Natural killer cell treated with Interleukin-12 subunit alpha and Interleukin-12 subunit beta and Interleukin-15 and Interleukin-18, amount 100 ng/mL, for 72 hours (primary cell): ENCODE measurements at regions not wholly inside any gene's neighbourhood (a gene's known extent, or its start where the extent isn't known, plus 50 kb on each side); places are given as distances from the start of the nearest gene placed in this dataset.

Experiments
- ATAC-seq, 2 donors: fragments of 150-1000 bp; cut with Tn5 transposase in 1 of 2; sonication (Bioruptor Pico), chemical (Tn5 transposase) in 1 of 2; 2 replicates each; pipeline ENCODE4 v1.10.0; 2021
- DNase-seq: peaks from one replicate; pipeline ENCODE4 v3.0.0; 2022; ENCODE audit warnings: low spot score
- H3K27ac Mint-ChIP-seq, 2 donors: 1 replicate in 1 of 2; 2 replicates in 1 of 2; pipeline ENCODE4 v1.8.0; 2022; ENCODE audit warnings: mixed read lengths in 2 of 2, mild to moderate bottlenecking in 1 of 2, moderate library complexity in 1 of 2
- H3K27me3 Mint-ChIP-seq, 2 donors: 1 replicate in 1 of 2; 2 replicates in 1 of 2; pipeline ENCODE4 v1.8.0; 2022; ENCODE audit warnings: mixed read lengths in 2 of 2
- H3K36me3 Mint-ChIP-seq: one replicate; pipeline ENCODE4 v1.8.0; 2022; ENCODE audit warnings: mixed read lengths
- H3K4me1 Mint-ChIP-seq, 2 donors: 1 replicate in 1 of 2; 2 replicates in 1 of 2; pipeline ENCODE4 v1.8.0; 2022; ENCODE audit warnings: low read depth in 2 of 2, mixed read lengths in 2 of 2, mild to moderate bottlenecking in 1 of 2
- H3K4me3 Mint-ChIP-seq: one replicate; pipeline ENCODE4 v1.8.0; 2022; ENCODE audit warnings: mixed read lengths
- H3K9me3 Mint-ChIP-seq: 2 replicates; pipeline ENCODE4 v1.8.0; 2022; ENCODE audit warnings: mixed read lengths

GRCh38 chr1:167145965-167146364 lies 52.1 kb downstream of the STYXL2 start:
- Mint-ChIP-seq H3K36me3 (peaks cover 7% of the 10 kb centered on the region), H3K4me1 (no peaks in the 10 kb centered on the region), H3K27me3 (peaks cover 24 to 54% of the 10 kb centered on the region in 2 donors), H3K4me3 (no peak overlapping the region), H3K9me3 (peaks cover 4% of the 10 kb centered on the region), H3K27ac (no peak overlapping the region)
- ATAC-seq: no peak
- no peak for DNase-seq

- Mint-ChIP-seq H3K27me3 (peaks cover 21 to 53% of the 10 kb centered on the region in 2 donors), H3K4me1 (no peaks in the 10 kb centered on the region), H3K9me3 (peaks cover 4% of the 10 kb centered on the region), H3K27ac (no peak overlapping the region), H3K36me3 (peaks cover 7% of the 10 kb centered on the region), H3K4me3 (no peak overlapping the region)
- DNase-seq (no peak), ATAC-seq (no peak)
Measured at GRCh38 chr1:167146903-167147539, 53.1 kb downstream of the STYXL2 start.

- peaks cover 4% of the 10 kb centered on the region for H3K9me3 Mint-ChIP-seq
- H3K27me3 Mint-ChIP-seq: peaks cover 21 to 52% of the 10 kb centered on the region in 2 donors
- H3K4me1 Mint-ChIP-seq: no peaks in the 10 kb centered on the region
- H3K4me3 Mint-ChIP-seq: no peak overlapping the region
- H3K27ac Mint-ChIP-seq: no peak overlapping the region
- DNase-seq (no peak), ATAC-seq (no peak)
- peaks cover 7% of the 10 kb centered on the region for H3K36me3 Mint-ChIP-seq
Measured at GRCh38 chr1:167148421-167148820, 54.5 kb downstream of the STYXL2 start.

GRCh38 chr1:167149793-167150491 lies 56.1 kb downstream of the STYXL2 start:
- peaks cover 17 to 46% of the 10 kb centered on the region in 2 donors for H3K27me3 Mint-ChIP-seq
- no peak overlapping the region for H3K27ac Mint-ChIP-seq
- H3K36me3 Mint-ChIP-seq: peaks cover 7% of the 10 kb centered on the region
- H3K4me1 Mint-ChIP-seq: no peaks in the 10 kb centered on the region
- ATAC-seq (no peak), DNase-seq (no peak)
- H3K9me3 Mint-ChIP-seq: peaks cover 4% of the 10 kb centered on the region
- no peak overlapping the region for H3K4me3 Mint-ChIP-seq

- Mint-ChIP-seq H3K4me1 (no peaks in the 10 kb centered on the region), H3K27ac (no peak overlapping the region), H3K27me3 (peaks cover 15 to 41% of the 10 kb centered on the region in 2 donors), H3K4me3 (no peak overlapping the region), H3K9me3 (peaks cover 4% of the 10 kb centered on the region), H3K36me3 (peaks cover 7% of the 10 kb centered on the region)
- DNase-seq (no peak), ATAC-seq (no peak)
Measured at GRCh38 chr1:167150492-167150833, 56.6 kb downstream of the STYXL2 start.

GRCh38 chr1:167152192-167152876 lies 58.5 kb downstream of the STYXL2 start:
- DNase-seq: no peak
- ATAC-seq: no peak
- H3K4me3 Mint-ChIP-seq: no peak overlapping the region
- no peaks in the 10 kb centered on the region for H3K4me1 Mint-ChIP-seq
- peaks cover 3% of the 10 kb centered on the region for H3K36me3 Mint-ChIP-seq
- H3K27me3 Mint-ChIP-seq: peaks cover 9 to 24% of the 10 kb centered on the region in 2 donors
- H3K27ac Mint-ChIP-seq: no peak overlapping the region
- peaks cover 1% of the 10 kb centered on the region for H3K9me3 Mint-ChIP-seq

GRCh38 chr1:167156466-167156865 lies 62.6 kb downstream of the STYXL2 start:
- H3K4me3 Mint-ChIP-seq: no peak overlapping the region
- no peaks in the 10 kb centered on the region for H3K36me3 Mint-ChIP-seq
- ATAC-seq (no peak), DNase-seq (no peak)
- no peak overlapping the region for H3K27ac Mint-ChIP-seq
- peaks cover 0 to 2% of the 10 kb centered on the region in 2 donors for H3K27me3 Mint-ChIP-seq
- H3K9me3 Mint-ChIP-seq: no peaks in the 10 kb centered on the region
- peaks cover 0 to 4% of the 10 kb centered on the region in 2 donors for H3K4me1 Mint-ChIP-seq

GRCh38 chr1:167157114-167157513 lies 63.2 kb downstream of the STYXL2 start:
- Mint-ChIP-seq H3K36me3 (no peaks in the 10 kb centered on the region), H3K27ac (no peak overlapping the region), H3K4me3 (no peak overlapping the region), H3K27me3 (peaks cover 0 to 2% of the 10 kb centered on the region in 2 donors), H3K9me3 (no peaks in the 10 kb centered on the region), H3K4me1 (peaks cover 0 to 4% of the 10 kb centered on the region in 2 donors)
- DNase-seq (no peak), ATAC-seq (no peak)

- no peaks in the 10 kb centered on the region for H3K36me3 Mint-ChIP-seq
Measured at GRCh38 chr1:167158111-167158812, 62.4 kb upstream of the POU2F1 start.

GRCh38 chr1:167158813-167159275 lies 61.8 kb upstream of the POU2F1 start:
- H3K9me3 Mint-ChIP-seq: no peaks in the 10 kb centered on the region

More at GRCh38 chr1:167158111-167158812, 62.4 kb upstream of the POU2F1 start:
- no peaks in the 10 kb centered on the region for H3K9me3 Mint-ChIP-seq
- no peak for ATAC-seq
- peaks cover 2 to 4% of the 10 kb centered on the region in 2 donors for H3K27me3 Mint-ChIP-seq
- no peak overlapping the region for H3K4me3 Mint-ChIP-seq
- H3K27ac Mint-ChIP-seq: no peak overlapping the region
- DNase-seq: no peak
- peaks cover 0 to 4% of the 10 kb centered on the region in 2 donors for H3K4me1 Mint-ChIP-seq

GRCh38 chr1:167159782-167160181 lies 60.9 kb upstream of the POU2F1 start:
- Mint-ChIP-seq H3K4me3 (no peak overlapping the region), H3K4me1 (peaks cover 0 to 4% of the 10 kb centered on the region in 2 donors), H3K27ac (no peak overlapping the region), H3K36me3 (no peaks in the 10 kb centered on the region), H3K9me3 (no peaks in the 10 kb centered on the region), H3K27me3 (peaks cover 6 to 18% of the 10 kb centered on the region in 2 donors)
- no peak for ATAC-seq
- no peak for DNase-seq

More at GRCh38 chr1:167158813-167159275, 61.8 kb upstream of the POU2F1 start:
- Mint-ChIP-seq H3K27me3 (peaks cover 2 to 9% of the 10 kb centered on the region in 2 donors), H3K4me1 (peaks cover 0 to 4% of the 10 kb centered on the region in 2 donors), H3K27ac (no peak overlapping the region), H3K36me3 (no peaks in the 10 kb centered on the region), H3K4me3 (no peak overlapping the region)
- DNase-seq: no peak
- ATAC-seq: no peak

GRCh38 chr1:167161242-167161641 lies 59.4 kb upstream of the POU2F1 start:
- Mint-ChIP-seq H3K9me3 (no peaks in the 10 kb centered on the region), H3K27ac (no peak overlapping the region), H3K36me3 (no peaks in the 10 kb centered on the region), H3K4me3 (no peak overlapping the region), H3K4me1 (peaks cover 0 to 4% of the 10 kb centered on the region in 2 donors), H3K27me3 (peaks cover 9 to 26% of the 10 kb centered on the region in 2 donors)
- ATAC-seq (no peak), DNase-seq (no peak)

GRCh38 chr1:167161762-167162161 lies 58.9 kb upstream of the POU2F1 start:
- H3K4me3 Mint-ChIP-seq: no peak overlapping the region

More at GRCh38 chr1:167161762-167162161, 58.9 kb upstream of the POU2F1 start:
- no peak for DNase-seq
- peaks cover 0 to 4% of the 10 kb centered on the region in 2 donors for H3K4me1 Mint-ChIP-seq
- no peak overlapping the region for H3K27ac Mint-ChIP-seq
- no peak for ATAC-seq
- H3K36me3 Mint-ChIP-seq: no peaks in the 10 kb centered on the region
- peaks cover 11 to 31% of the 10 kb centered on the region in 2 donors for H3K27me3 Mint-ChIP-seq
- no peaks in the 10 kb centered on the region for H3K9me3 Mint-ChIP-seq
